Small intestine (tissue), 7 donors: ENCODE measurements at regions not wholly inside any gene's neighbourhood (a gene's known extent, or its start where the extent isn't known, plus 50 kb on each side); places are given as distances from the start of the nearest gene placed in this dataset.
"Not testable (repeated sequence)": the region's sequence is repeated elsewhere in the genome, so short reads cannot be mapped to it uniquely, and the experiment has no call there.

Source experiments
- DNase-seq, 2 donors: peaks; one replicate each; pipeline versions ENCODE4 v3.0.0 to v3.0.0-alpha.2; 2013
- FAIRE-seq: peaks from 2 replicates; lab custom pipeline; 2012; peaks lifted over from hg19 to GRCh38; lab: Jason Lieb, UNC
- H3K27ac ChIP-seq, 3 donors: one replicate each; pipeline ENCODE4 v1.5.1; 2013; ENCODE audit warnings: low read length in 2 of 3, mild to moderate bottlenecking in 2 of 3, control low read depth in 1 of 3, inconsistent platforms in 1 of 3, low read depth in 1 of 3, moderate library complexity in 1 of 3
- H3K27me3 ChIP-seq, 3 donors: one replicate each; pipeline ENCODE4 v1.6.1; 2013; ENCODE audit warnings: low read length in 3 of 3, inconsistent platforms in 1 of 3; ENCODE audit not compliant: control insufficient read depth in 3 of 3, insufficient read depth in 3 of 3
- H3K36me3 ChIP-seq, 3 donors: one replicate each; pipeline ENCODE4 v1.6.1; 2013; ENCODE audit warnings: low read length in 3 of 3, inconsistent platforms in 1 of 3, low read depth in 1 of 3, mild to moderate bottlenecking in 1 of 3, moderate library complexity in 1 of 3; ENCODE audit not compliant: control insufficient read depth in 3 of 3, insufficient read depth in 2 of 3
- H3K4me1 ChIP-seq, 3 donors: one replicate each; pipeline ENCODE4 v1.6.1; 2013; ENCODE audit warnings: low read length in 2 of 3, inconsistent platforms in 1 of 3, low read depth in 1 of 3, mild to moderate bottlenecking in 1 of 3, moderate library complexity in 1 of 3; ENCODE audit not compliant: control insufficient read depth in 3 of 3, insufficient read depth in 2 of 3
- H3K4me3 ChIP-seq, 3 donors: one replicate each; pipeline ENCODE4 v1.5.1; 2013; ENCODE audit warnings: low read length in 3 of 3, control low read depth in 1 of 3, inconsistent platforms in 1 of 3, low read depth in 1 of 3, mild to moderate bottlenecking in 1 of 3, moderate library complexity in 1 of 3
- H3K9me3 ChIP-seq, 2 donors: one replicate each; pipeline ENCODE4 v1.6.1; 2013; ENCODE audit warnings: low read depth in 1 of 2, low read length in 1 of 2; ENCODE audit not compliant: control insufficient read depth in 2 of 2, insufficient read depth in 1 of 2
- WGBS, 3 donors: extraction: QIAGEN DNeasy Blood & Tissue Kit; methylation state at CpG; one replicate each; pipeline ENCODE4 v1.1.7; 2013; 5-methylcytosine and 5-hydroxymethylcytosine counted together
- donor health status: healthy with polysubstance abuse.
- donor health status: control.
- donor health status: control.
- donor health status: Bipolar disorder and iron deficiency.
- donor health status: healthy.

GRCh38 chr21:5057077-5057476 is 5464.3 kb upstream of the TPTE start:
- not testable (repeated sequence) for H3K4me3 ChIP-seq, H3K9me3 ChIP-seq, H3K4me1 ChIP-seq, FAIRE-seq, H3K27me3 ChIP-seq, DNase-seq, H3K27ac ChIP-seq, H3K36me3 ChIP-seq
- WGBS, 3 donors: no CpG with 5 or more reads among the region's 24 CpGs

GRCh38 chr21:5060364-5061083 is 5460.9 kb upstream of the TPTE start:
- not testable (repeated sequence) for H3K36me3 ChIP-seq, FAIRE-seq, H3K9me3 ChIP-seq, H3K4me1 ChIP-seq, DNase-seq, H3K27ac ChIP-seq, H3K4me3 ChIP-seq, H3K27me3 ChIP-seq
- no CpG with 5 or more reads among the region's 30 CpGs for WGBS, 3 donors

- H3K27me3 ChIP-seq, H3K9me3 ChIP-seq, H3K36me3 ChIP-seq, FAIRE-seq, H3K4me3 ChIP-seq, H3K27ac ChIP-seq, H3K4me1 ChIP-seq, DNase-seq: not testable (repeated sequence)
- 96 to 99% methylated on average over 5 to 18 of the region's 25 CpGs; no CpG with 5 or more reads in 1 of the 3 donors for WGBS, 3 donors
These were observed 5456.7 kb upstream of the TPTE start for GRCh38 chr21:5064581-5065142.

GRCh38 chr21:5065240-5066211 is 5455.9 kb upstream of the TPTE start:
- not testable (repeated sequence) for FAIRE-seq, H3K9me3 ChIP-seq, H3K36me3 ChIP-seq, H3K4me3 ChIP-seq, H3K27me3 ChIP-seq, H3K4me1 ChIP-seq, DNase-seq
- H3K27ac ChIP-seq: peak overlapping the region in 1 of 3 donors; percentile 65
- WGBS, 3 donors: 73 to 90% (median 74%) methylated on average over 3 to 25 of the region's 26 CpGs

- 71 to 73% methylated on average over 1 to 7 of the region's 12 CpGs; no CpG with 5 or more reads in 1 of the 3 donors for WGBS, 3 donors
- H3K27ac ChIP-seq, H3K4me1 ChIP-seq, DNase-seq, H3K36me3 ChIP-seq, FAIRE-seq, H3K27me3 ChIP-seq, H3K9me3 ChIP-seq, H3K4me3 ChIP-seq: not testable (repeated sequence)
These were observed 5454.6 kb upstream of the TPTE start for GRCh38 chr21:5066682-5067251.

- not testable (repeated sequence) for H3K27me3 ChIP-seq, H3K9me3 ChIP-seq, H3K4me3 ChIP-seq, H3K27ac ChIP-seq, DNase-seq, H3K36me3 ChIP-seq, H3K4me1 ChIP-seq, FAIRE-seq
- 0 to 39% methylated on average over 2 to 3 of the region's 15 CpGs; no CpG with 5 or more reads in 1 of the 3 donors for WGBS, 3 donors
These were observed 5453.9 kb upstream of the TPTE start for GRCh38 chr21:5067326-5068048.

GRCh38 chr21:5068649-5069048 is 5452.7 kb upstream of the TPTE start:
- not testable (repeated sequence) for H3K36me3 ChIP-seq, H3K9me3 ChIP-seq, H3K4me1 ChIP-seq, DNase-seq, FAIRE-seq, H3K4me3 ChIP-seq, H3K27me3 ChIP-seq, H3K27ac ChIP-seq
- 70% methylated on average over 1 of the region's 5 CpGs; no CpG with 5 or more reads in 2 of the 3 donors for WGBS, 3 donors
